Adrenal gland (tissue), 5 donors: ENCODE measurements at regions not wholly inside any gene's neighbourhood (a gene's known extent, or its start where the extent isn't known, plus 50 kb on each side); places are given as distances from the start of the nearest gene placed in this dataset.

Source experiments
- CTCF ChIP-seq, 6 experiments: fragments of 450-650 bp in 4 of 6; fragments of 200-600 bp in 2 of 6; sonication (generic) in 1 of 6; IDR thresholded peaks; 1 replicate in 5 of 6; 2 replicates in 1 of 6; pipeline versions ENCODE4 v1.5.1 to v1.8.0; 2016 to 2021; ENCODE audit warnings: antibody characterized with exemption in 6 of 6, mild to moderate bottlenecking in 2 of 6, moderate library complexity in 1 of 6
- POLR2A ChIP-seq, 2 donors: fragments of 450-650 bp; IDR thresholded peaks; one replicate each; pipeline ENCODE4 v1.6.1; 2017; ENCODE audit warnings: antibody characterized with exemption in 2 of 2, mild to moderate bottlenecking in 2 of 2, moderate library complexity in 1 of 2
- donor health status: DM: no; HTN: no; CAD: no.

- TF ChIP-seq CTCF (IDR thresholded peaks at IDR 0.05) (no peak), POLR2A (IDR thresholded peaks at IDR 0.05) (no peak)
Measured at GRCh38 chr18:28468901-28469300, 292.0 kb upstream of the CDH2 start.
